Parathyroid adenoma (tissue), 2 donors: ENCODE measurements at regions not wholly inside any gene's neighbourhood (a gene's known extent, or its start where the extent isn't known, plus 50 kb on each side); places are given as distances from the start of the nearest gene placed in this dataset.

ENCODE experiments used
- H2AFZ ChIP-seq: fragments of 300-600 bp; sonication (generic); one replicate; pipeline ENCODE4 v1.7.0; 2017; ENCODE audit warnings: antibody characterized with exemption, mild to moderate bottlenecking
- H3K27ac ChIP-seq: fragments of 300-600 bp; sonication (generic); one replicate; pipeline ENCODE4 v1.7.0; 2017
- H3K27me3 ChIP-seq: fragments of 300-600 bp; sonication (generic); one replicate; pipeline ENCODE4 v1.7.0; 2017; ENCODE audit warnings: low read length; ENCODE audit not compliant: control insufficient read depth, insufficient read depth
- H3K36me3 ChIP-seq: fragments of 300-600 bp; sonication (generic); one replicate; pipeline ENCODE4 v1.7.0; 2017; ENCODE audit warnings: low read length; ENCODE audit not compliant: control insufficient read depth, insufficient read depth
- H3K4me1 ChIP-seq: fragments of 300-600 bp; sonication (generic); one replicate; pipeline ENCODE4 v1.7.0; 2017; ENCODE audit warnings: control low read depth
- H3K4me2 ChIP-seq: fragments of 300-600 bp; sonication (generic); one replicate; pipeline ENCODE4 v1.7.0; 2017; ENCODE audit warnings: low read length
- H3K4me3 ChIP-seq: fragments of 300-600 bp; sonication (generic); one replicate; pipeline ENCODE4 v1.7.0; 2017; ENCODE audit warnings: low read depth, low read length
- H3K79me2 ChIP-seq: fragments of 300-600 bp; sonication (generic); one replicate; pipeline ENCODE4 v1.7.0; 2017; ENCODE audit warnings: control low read depth
- H3K9ac ChIP-seq: fragments of 300-600 bp; sonication (generic); one replicate; pipeline ENCODE4 v1.7.0; 2017; ENCODE audit warnings: mild to moderate bottlenecking
- H3K9me3 ChIP-seq: fragments of 300-600 bp; sonication (generic); one replicate; pipeline ENCODE4 v1.7.0; 2017; ENCODE audit warnings: low read length; ENCODE audit not compliant: control insufficient read depth
- TF ChIP-seq, protein P1 (sequence below): fragments of 300-600 bp; sonication (generic); IDR thresholded peaks from one replicate; pipeline ENCODE4 v1.7.0; 2017; ENCODE audit warnings: antibody characterized with exemption, mild to moderate bottlenecking
- donor health status: primary hyperparathyroidism.

- Histone ChIP-seq H3K79me2 (no peaks in the 10 kb centered on the region), H3K36me3 (no peaks in the 10 kb centered on the region), H3K9ac (no peak overlapping the region), H3K27ac (no peak overlapping the region), H3K27me3 (no peaks in the 10 kb centered on the region), H3K4me1 (no peaks in the 10 kb centered on the region), H3K9me3 (no peaks in the 10 kb centered on the region), H3K4me3 (no peak overlapping the region), H3K4me2 (no peak overlapping the region), H2AFZ (no peak overlapping the region)
- TF ChIP-seq, protein P1, sequence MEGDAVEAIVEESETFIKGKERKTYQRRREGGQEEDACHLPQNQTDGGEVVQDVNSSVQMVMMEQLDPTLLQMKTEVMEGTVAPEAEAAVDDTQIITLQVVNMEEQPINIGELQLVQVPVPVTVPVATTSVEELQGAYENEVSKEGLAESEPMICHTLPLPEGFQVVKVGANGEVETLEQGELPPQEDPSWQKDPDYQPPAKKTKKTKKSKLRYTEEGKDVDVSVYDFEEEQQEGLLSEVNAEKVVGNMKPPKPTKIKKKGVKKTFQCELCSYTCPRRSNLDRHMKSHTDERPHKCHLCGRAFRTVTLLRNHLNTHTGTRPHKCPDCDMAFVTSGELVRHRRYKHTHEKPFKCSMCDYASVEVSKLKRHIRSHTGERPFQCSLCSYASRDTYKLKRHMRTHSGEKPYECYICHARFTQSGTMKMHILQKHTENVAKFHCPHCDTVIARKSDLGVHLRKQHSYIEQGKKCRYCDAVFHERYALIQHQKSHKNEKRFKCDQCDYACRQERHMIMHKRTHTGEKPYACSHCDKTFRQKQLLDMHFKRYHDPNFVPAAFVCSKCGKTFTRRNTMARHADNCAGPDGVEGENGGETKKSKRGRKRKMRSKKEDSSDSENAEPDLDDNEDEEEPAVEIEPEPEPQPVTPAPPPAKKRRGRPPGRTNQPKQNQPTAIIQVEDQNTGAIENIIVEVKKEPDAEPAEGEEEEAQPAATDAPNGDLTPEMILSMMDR, result no peak
These were observed 229.8 kb downstream of the COL12A1 start for GRCh38 chr6:74976026-74976425.

- TF ChIP-seq, protein P1, result no peak
- no peaks in the 10 kb centered on the region for H3K27me3 ChIP-seq
- H3K36me3 ChIP-seq, result no peaks in the 10 kb centered on the region
- no peaks in the 10 kb centered on the region for H3K4me1 ChIP-seq
- no peak overlapping the region for H3K4me3 ChIP-seq
- H3K79me2 ChIP-seq, result no peaks in the 10 kb centered on the region
- no peak overlapping the region for H3K4me2 ChIP-seq
- H2AFZ ChIP-seq, result no peak overlapping the region
- no peak overlapping the region for H3K9ac ChIP-seq
- no peaks in the 10 kb centered on the region for H3K9me3 ChIP-seq
- H3K27ac ChIP-seq, result no peak overlapping the region
These were observed 232.3 kb downstream of the COL12A1 start for GRCh38 chr6:74973591-74973990.

DNA sequence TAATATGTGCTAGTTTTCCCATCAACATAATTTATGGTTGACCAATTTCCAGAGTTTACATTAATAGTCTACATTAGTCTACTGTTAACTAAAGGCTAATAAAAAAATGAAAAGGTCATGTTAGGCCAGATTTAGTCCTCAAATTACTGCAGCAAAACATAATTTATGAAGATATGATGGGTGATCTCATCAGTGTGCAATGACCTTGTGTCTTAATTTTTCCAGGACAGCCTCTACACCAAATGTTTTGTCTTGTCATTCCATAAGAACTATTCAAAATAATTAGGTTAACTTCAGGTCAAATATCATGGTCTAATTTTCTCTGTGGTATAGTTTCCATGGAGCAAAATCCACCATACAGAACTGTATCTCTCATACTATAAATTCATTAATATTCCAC is 234.2 kb downstream of the COL12A1 start:
- H3K4me2 ChIP-seq, result no peak overlapping the region
- H3K9me3 ChIP-seq, result no peaks in the 10 kb centered on the region
- no peak overlapping the region for H3K27ac ChIP-seq
- H3K4me1 ChIP-seq, result no peaks in the 10 kb centered on the region
- no peaks in the 10 kb centered on the region for H3K27me3 ChIP-seq
- TF ChIP-seq, protein P1, result no peak
- H3K79me2 ChIP-seq, result no peaks in the 10 kb centered on the region
- H3K9ac ChIP-seq, result no peak overlapping the region
- H3K36me3 ChIP-seq, result no peaks in the 10 kb centered on the region
- no peak overlapping the region for H2AFZ ChIP-seq
- no peak overlapping the region for H3K4me3 ChIP-seq

DNA sequence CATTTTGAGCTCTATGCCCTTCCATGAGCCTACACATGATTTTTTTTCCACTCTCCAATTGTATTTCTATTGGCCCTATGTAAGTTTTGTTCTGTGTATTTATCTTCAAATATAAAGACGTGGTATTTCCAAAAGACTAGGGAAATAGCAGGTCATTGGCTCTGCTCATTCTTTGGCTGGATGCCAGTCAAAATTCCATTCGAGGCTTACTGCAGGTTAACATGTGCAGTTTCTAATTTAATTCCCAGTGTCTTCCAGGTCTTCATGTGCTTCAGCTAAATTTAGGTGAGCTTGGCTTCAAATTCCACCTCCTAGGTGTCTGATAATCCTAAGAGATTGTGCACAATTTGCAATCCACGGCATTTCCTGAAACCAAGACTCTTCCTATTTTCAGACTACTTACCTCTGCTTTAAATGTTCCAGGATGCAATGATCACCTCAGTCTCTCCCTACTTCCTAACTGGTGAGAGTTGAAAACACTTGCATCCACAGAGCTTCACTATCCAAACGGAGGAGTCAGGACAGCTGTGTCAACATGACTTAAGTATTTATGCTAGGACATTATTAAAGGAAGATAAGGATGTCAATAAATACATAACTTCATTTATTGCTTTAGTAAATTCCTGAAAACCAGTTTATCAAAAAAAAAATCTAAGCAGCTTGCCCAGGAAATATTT is 236.1 kb downstream of the COL12A1 start:
- H3K27ac ChIP-seq, result no peak overlapping the region
- H3K9me3 ChIP-seq, result no peaks in the 10 kb centered on the region
- no peaks in the 10 kb centered on the region for H3K79me2 ChIP-seq
- H3K36me3 ChIP-seq, result no peaks in the 10 kb centered on the region
- TF ChIP-seq, protein P1, result no peak
- no peak overlapping the region for H3K9ac ChIP-seq
- H3K4me2 ChIP-seq, result no peak overlapping the region
- H3K4me3 ChIP-seq, result no peak overlapping the region
- H3K4me1 ChIP-seq, result no peaks in the 10 kb centered on the region
- no peaks in the 10 kb centered on the region for H3K27me3 ChIP-seq
- H2AFZ ChIP-seq, result no peak overlapping the region

GRCh38 chr6:74967821-74968220 is 238.0 kb downstream of the COL12A1 start:
- H3K4me1 ChIP-seq, result no peaks in the 10 kb centered on the region
- no peak overlapping the region for H2AFZ ChIP-seq
- no peaks in the 10 kb centered on the region for H3K27me3 ChIP-seq
- H3K79me2 ChIP-seq, result no peaks in the 10 kb centered on the region
- no peak overlapping the region for H3K4me2 ChIP-seq
- no peaks in the 10 kb centered on the region for H3K9me3 ChIP-seq
- TF ChIP-seq, protein P1, result no peak
- H3K27ac ChIP-seq, result no peak overlapping the region
- H3K36me3 ChIP-seq, result peaks cover 4% of the 10 kb centered on the region
- no peak overlapping the region for H3K9ac ChIP-seq
- H3K4me3 ChIP-seq, result no peak overlapping the region
